ENCODE measurements at regions not wholly inside any gene's neighbourhood (a gene's known extent, or its start where the extent isn't known, plus 50 kb on each side); places are given as distances from the start of the nearest gene placed in this dataset.

DNA sequence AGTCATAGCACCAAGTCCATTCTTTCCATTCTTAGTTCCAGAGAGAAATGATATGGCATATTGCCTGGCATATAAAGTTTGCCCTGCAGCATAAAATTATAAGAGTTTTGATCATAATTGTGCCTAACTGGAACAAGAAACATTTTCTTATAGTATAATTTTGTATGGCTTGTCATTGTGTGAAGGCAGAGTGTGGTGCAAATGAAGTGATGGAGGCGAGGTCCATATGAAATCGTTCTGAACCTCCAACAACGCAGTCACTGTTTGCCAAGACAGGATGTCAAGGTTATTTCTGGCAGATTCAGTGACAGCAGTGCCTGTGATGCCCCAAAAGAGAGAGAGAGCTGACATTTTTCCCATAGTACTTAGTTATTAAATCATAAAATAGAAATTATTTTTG, 584.0 kb downstream of the ADGRL2 start:
- Histone ChIP-seq H3K9ac (ENCODE audit: low read length) (no peak overlapping the region), H3K9me2 (ENCODE audit: low read depth, low read length) (no peaks in the 10 kb centered on the region), H3F3A (ENCODE audit: insufficient read depth, low read length) (no peaks in the 10 kb centered on the region), H4K20me1 (ENCODE audit: insufficient read depth, low read length) (no peaks in the 10 kb centered on the region), H3K4me3 (ENCODE audit: low read depth, low read length, poor library complexity, severe bottlenecking) (no peak overlapping the region), H3K27ac (ENCODE audit: low read depth, low read length, poor library complexity, severe bottlenecking) (no peak overlapping the region), H3K4me2 (ENCODE audit: low read length) (no peak overlapping the region), H3K36me3 (ENCODE audit: insufficient read depth, low read length) (no peaks in the 10 kb centered on the region), H3K4me1 (ENCODE audit: insufficient read depth, low read length, severe bottlenecking) (peaks cover 4% of the 10 kb centered on the region), H3K27me3 (ENCODE audit: insufficient read depth, low read length) (no peaks in the 10 kb centered on the region), H3K9me3 (ENCODE audit: low read length) (no peaks in the 10 kb centered on the region), H2AFZ (ENCODE audit: low read length) (no peak overlapping the region), H3K79me2 (ENCODE audit: insufficient read depth, low read length) (no peaks in the 10 kb centered on the region)
- no peak for TF ChIP-seq EZH2 (IDR thresholded peaks at IDR 0.05; ENCODE audit: borderline replicate concordance, low read length)
- TF ChIP-seq, protein P1, sequence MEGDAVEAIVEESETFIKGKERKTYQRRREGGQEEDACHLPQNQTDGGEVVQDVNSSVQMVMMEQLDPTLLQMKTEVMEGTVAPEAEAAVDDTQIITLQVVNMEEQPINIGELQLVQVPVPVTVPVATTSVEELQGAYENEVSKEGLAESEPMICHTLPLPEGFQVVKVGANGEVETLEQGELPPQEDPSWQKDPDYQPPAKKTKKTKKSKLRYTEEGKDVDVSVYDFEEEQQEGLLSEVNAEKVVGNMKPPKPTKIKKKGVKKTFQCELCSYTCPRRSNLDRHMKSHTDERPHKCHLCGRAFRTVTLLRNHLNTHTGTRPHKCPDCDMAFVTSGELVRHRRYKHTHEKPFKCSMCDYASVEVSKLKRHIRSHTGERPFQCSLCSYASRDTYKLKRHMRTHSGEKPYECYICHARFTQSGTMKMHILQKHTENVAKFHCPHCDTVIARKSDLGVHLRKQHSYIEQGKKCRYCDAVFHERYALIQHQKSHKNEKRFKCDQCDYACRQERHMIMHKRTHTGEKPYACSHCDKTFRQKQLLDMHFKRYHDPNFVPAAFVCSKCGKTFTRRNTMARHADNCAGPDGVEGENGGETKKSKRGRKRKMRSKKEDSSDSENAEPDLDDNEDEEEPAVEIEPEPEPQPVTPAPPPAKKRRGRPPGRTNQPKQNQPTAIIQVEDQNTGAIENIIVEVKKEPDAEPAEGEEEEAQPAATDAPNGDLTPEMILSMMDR (IDR thresholded peaks at IDR 0.05; ENCODE audit: low read length), result no peak

DNA sequence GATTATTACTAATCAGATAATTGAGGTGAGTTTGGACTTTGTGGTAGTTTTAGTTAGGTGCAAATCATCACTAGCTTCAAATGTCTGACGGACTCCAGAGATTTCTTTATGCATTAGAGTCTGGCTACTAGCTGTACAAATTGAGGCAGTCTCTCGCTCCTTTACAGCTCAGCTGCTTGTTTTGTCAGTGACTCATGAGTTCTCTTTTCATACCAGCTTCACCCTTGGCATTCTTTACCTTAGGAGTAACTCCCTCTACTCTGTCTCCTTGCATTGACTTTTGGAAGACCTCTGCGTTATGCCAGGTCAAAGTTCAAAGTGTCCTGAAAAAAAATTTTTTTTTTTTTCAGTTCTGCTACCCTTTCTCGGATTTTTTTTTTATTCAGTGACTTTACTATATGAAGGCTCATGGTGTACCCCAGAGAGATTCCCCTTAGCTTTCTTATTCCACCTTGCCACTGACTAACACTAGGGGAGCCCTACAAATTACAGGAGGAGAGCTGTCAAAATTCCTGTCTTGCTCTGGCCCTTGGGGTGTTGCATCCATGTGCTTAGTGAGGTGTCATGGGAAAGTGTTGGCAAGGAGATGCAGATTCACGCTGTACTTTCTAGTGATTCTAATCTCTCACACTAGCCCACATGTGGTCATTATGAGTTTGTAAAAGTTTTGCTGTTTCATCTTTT, 576.6 kb downstream of the ADGRL2 start:
- Histone ChIP-seq H3K4me3 (ENCODE audit: low read depth, low read length, poor library complexity, severe bottlenecking) (no peak overlapping the region), H4K20me1 (ENCODE audit: insufficient read depth, low read length) (no peaks in the 10 kb centered on the region), H3F3A (ENCODE audit: insufficient read depth, low read length) (no peaks in the 10 kb centered on the region), H3K27me3 (ENCODE audit: insufficient read depth, low read length) (no peaks in the 10 kb centered on the region), H3K36me3 (ENCODE audit: insufficient read depth, low read length) (no peaks in the 10 kb centered on the region), H2AFZ (ENCODE audit: low read length) (no peak overlapping the region), H3K9ac (ENCODE audit: low read length) (no peak overlapping the region), H3K4me2 (ENCODE audit: low read length) (no peak overlapping the region), H3K9me3 (ENCODE audit: low read length) (no peaks in the 10 kb centered on the region), H3K4me1 (ENCODE audit: insufficient read depth, low read length, severe bottlenecking) (no peaks in the 10 kb centered on the region), H3K27ac (ENCODE audit: low read depth, low read length, poor library complexity, severe bottlenecking) (no peak overlapping the region), H3K79me2 (ENCODE audit: insufficient read depth, low read length) (no peaks in the 10 kb centered on the region), H3K9me2 (ENCODE audit: low read depth, low read length) (no peaks in the 10 kb centered on the region)
- TF ChIP-seq, protein P1 (IDR thresholded peaks at IDR 0.05; ENCODE audit: low read length), result no peak
- no peak for TF ChIP-seq EZH2 (IDR thresholded peaks at IDR 0.05; ENCODE audit: borderline replicate concordance, low read length)

- Histone ChIP-seq H3K9me2 (ENCODE audit: low read depth, low read length) (no peaks in the 10 kb centered on the region), H3K9me3 (ENCODE audit: low read length) (no peaks in the 10 kb centered on the region), H3K36me3 (ENCODE audit: insufficient read depth, low read length) (no peaks in the 10 kb centered on the region), H3K9ac (ENCODE audit: low read length) (no peak overlapping the region), H2AFZ (ENCODE audit: low read length) (no peak overlapping the region), H3K79me2 (ENCODE audit: insufficient read depth, low read length) (no peaks in the 10 kb centered on the region), H3K27ac (ENCODE audit: low read depth, low read length, poor library complexity, severe bottlenecking) (no peak overlapping the region), H3F3A (ENCODE audit: insufficient read depth, low read length) (no peaks in the 10 kb centered on the region), H3K4me2 (ENCODE audit: low read length) (no peak overlapping the region), H3K4me1 (ENCODE audit: insufficient read depth, low read length, severe bottlenecking) (peaks cover 5% of the 10 kb centered on the region), H4K20me1 (ENCODE audit: insufficient read depth, low read length) (no peaks in the 10 kb centered on the region), H3K27me3 (ENCODE audit: insufficient read depth, low read length) (no peaks in the 10 kb centered on the region), H3K4me3 (ENCODE audit: low read depth, low read length, poor library complexity, severe bottlenecking) (no peak overlapping the region)
- TF ChIP-seq EZH2 (IDR thresholded peaks at IDR 0.05; ENCODE audit: borderline replicate concordance, low read length), result no peak
These were observed 573.0 kb downstream of the ADGRL2 start for GRCh38 chr1:82373710-82374109.
